HepG2 (cell line): ENCODE measurements at regions not wholly inside any gene's neighbourhood (a gene's known extent, or its start where the extent isn't known, plus 50 kb on each side); places are given as distances from the start of the nearest gene placed in this dataset.

Source experiments
- CTCF ChIP-seq: sonication (generic); formaldehyde crosslinking; IDR thresholded peaks from 2 replicates; pipeline ENCODE4 v1.5.0; 2020; ENCODE audit warnings: mild to moderate bottlenecking, missing genetic modification reagents, moderate library complexity
- MBD4 ChIP-seq: IDR thresholded peaks from 2 replicates; pipeline ENCODE4 v1.6.1; 2012; ENCODE audit warnings: low read length, inconsistent platforms, borderline replicate concordance
- MIER3 ChIP-seq: IDR thresholded peaks from 2 replicates; pipeline ENCODE4 v1.6.1; 2016; ENCODE audit warnings: missing compliant biosample characterization, borderline replicate concordance
- PBX3 ChIP-seq: sonication (generic); formaldehyde crosslinking; IDR thresholded peaks from 2 replicates; pipeline ENCODE4 v1.8.1; 2023; ENCODE audit warnings: missing genetic modification reagents, inconsistent platforms, borderline replicate concordance
- ZNF234 ChIP-seq: sonication (generic); formaldehyde crosslinking; conservative IDR thresholded peaks from 2 replicates; pipeline ENCODE4 v1.5.1; 2020; ENCODE audit warnings: mild to moderate bottlenecking, missing genetic modification reagents

- TF ChIP-seq CTCF, result no peak
- TF ChIP-seq ZNF234 (CRISPR knock-in tag), result no peak
- TF ChIP-seq PBX3 (CRISPR knock-in tag), result no peak
- TF ChIP-seq MBD4, result no peak
- no peak for TF ChIP-seq MIER3 (CRISPR knock-in tag)
These were observed 227.4 kb downstream of the DLEU7 start for GRCh38 chr13:50616101-50616500.
